ENCODE measurements at regions not wholly inside any gene's neighbourhood (a gene's known extent, or its start where the extent isn't known, plus 50 kb on each side); places are given as distances from the start of the nearest gene placed in this dataset.
"Not testable (repeated sequence)": the region's sequence is repeated elsewhere in the genome, so short reads cannot be mapped to it uniquely, and the experiment has no call there.

- H3K9me3 Mint-ChIP-seq (ENCODE audit: low read depth) = peaks cover 4% of the 10 kb centered on the region
- H3K27ac Mint-ChIP-seq = no peak overlapping the region
- no peaks in the 10 kb centered on the region for H3K36me3 Mint-ChIP-seq (ENCODE audit: insufficient read depth)
- peaks cover 4% of the 10 kb centered on the region for H3K4me1 Mint-ChIP-seq (ENCODE audit: low read depth)
- H3K4me3 Mint-ChIP-seq (ENCODE audit: low read depth) = no peak overlapping the region
- TF ChIP-seq CTCF (IDR thresholded peaks at IDR 0.05; ENCODE audit: unreplicated experiment) = no peak
- DNase-seq (ENCODE audit: low spot score, unreplicated experiment) = no peak
- H3K27me3 Mint-ChIP-seq = no peaks in the 10 kb centered on the region
Measured at GRCh38 chr21:26267389-26267788, 96.8 kb upstream of the APP start.

GRCh38 chr21:26246073-26246472, 75.5 kb upstream of the APP start:
- no peak for TF ChIP-seq CTCF (IDR thresholded peaks at IDR 0.05; ENCODE audit: unreplicated experiment)
- H3K27ac Mint-ChIP-seq = no peak overlapping the region
- no peaks in the 10 kb centered on the region for H3K27me3 Mint-ChIP-seq

GRCh38 chr21:26245428-26245827, 74.9 kb upstream of the APP start:
- no peak overlapping the region for H3K27ac Mint-ChIP-seq
- H3K4me3 Mint-ChIP-seq (ENCODE audit: low read depth) = no peak overlapping the region
- no peaks in the 10 kb centered on the region for H3K4me1 Mint-ChIP-seq (ENCODE audit: low read depth)
- H3K9me3 Mint-ChIP-seq (ENCODE audit: low read depth) = peaks cover 3% of the 10 kb centered on the region
- no peak for TF ChIP-seq CTCF (IDR thresholded peaks at IDR 0.05; ENCODE audit: unreplicated experiment)
- no peaks in the 10 kb centered on the region for H3K27me3 Mint-ChIP-seq
- DNase-seq (ENCODE audit: low spot score, unreplicated experiment) = no peak
- H3K36me3 Mint-ChIP-seq (ENCODE audit: insufficient read depth) = no peaks in the 10 kb centered on the region

More at GRCh38 chr21:26246073-26246472, 75.5 kb upstream of the APP start:
- H3K4me3 Mint-ChIP-seq (ENCODE audit: low read depth) = no peak overlapping the region
- DNase-seq (ENCODE audit: low spot score, unreplicated experiment) = no peak
- peaks cover 3% of the 10 kb centered on the region for H3K9me3 Mint-ChIP-seq (ENCODE audit: low read depth)
- no peaks in the 10 kb centered on the region for H3K36me3 Mint-ChIP-seq (ENCODE audit: insufficient read depth)
- H3K4me1 Mint-ChIP-seq (ENCODE audit: low read depth) = no peaks in the 10 kb centered on the region

- no peaks in the 10 kb centered on the region for H3K36me3 Mint-ChIP-seq (ENCODE audit: insufficient read depth)
- H3K4me3 Mint-ChIP-seq (ENCODE audit: low read depth) = no peak overlapping the region
- H3K27ac Mint-ChIP-seq = no peak overlapping the region
Measured at GRCh38 chr21:26238646-26239045, 68.1 kb upstream of the APP start.

GRCh38 chr21:26236281-26236680, 65.7 kb upstream of the APP start:
- no peak overlapping the region for H3K4me3 Mint-ChIP-seq (ENCODE audit: low read depth)
- no peaks in the 10 kb centered on the region for H3K4me1 Mint-ChIP-seq (ENCODE audit: low read depth)
- no peak for TF ChIP-seq CTCF (IDR thresholded peaks at IDR 0.05; ENCODE audit: unreplicated experiment)
- H3K36me3 Mint-ChIP-seq (ENCODE audit: insufficient read depth) = no peaks in the 10 kb centered on the region
- DNase-seq (ENCODE audit: low spot score, unreplicated experiment) = no peak
- H3K27ac Mint-ChIP-seq = no peak overlapping the region
- H3K27me3 Mint-ChIP-seq = no peaks in the 10 kb centered on the region
- peaks cover 13% of the 10 kb centered on the region for H3K9me3 Mint-ChIP-seq (ENCODE audit: low read depth)

More at GRCh38 chr21:26238646-26239045, 68.1 kb upstream of the APP start:
- Mint-ChIP-seq H3K27me3 (no peaks in the 10 kb centered on the region), H3K4me1 (ENCODE audit: low read depth) (no peaks in the 10 kb centered on the region), H3K9me3 (ENCODE audit: low read depth) (peaks cover 3% of the 10 kb centered on the region)
- DNase-seq (ENCODE audit: low spot score, unreplicated experiment) = no peak
- TF ChIP-seq CTCF (IDR thresholded peaks at IDR 0.05; ENCODE audit: unreplicated experiment) = no peak

- H3K4me3 Mint-ChIP-seq (ENCODE audit: low read depth); H3K27me3 Mint-ChIP-seq; H3K27ac Mint-ChIP-seq; H3K36me3 Mint-ChIP-seq (ENCODE audit: insufficient read depth); H3K4me1 Mint-ChIP-seq (ENCODE audit: low read depth); DNase-seq (ENCODE audit: low spot score, unreplicated experiment): not testable (repeated sequence)
- H3K9me3 Mint-ChIP-seq (ENCODE audit: low read depth) = peaks cover 13% of the 10 kb centered on the region
Measured at GRCh38 chr21:26233297-26233696, 62.7 kb upstream of the APP start.

- not testable (repeated sequence) for H3K27me3 Mint-ChIP-seq; DNase-seq (ENCODE audit: low spot score, unreplicated experiment); H3K4me1 Mint-ChIP-seq (ENCODE audit: low read depth); H3K36me3 Mint-ChIP-seq (ENCODE audit: insufficient read depth); H3K4me3 Mint-ChIP-seq (ENCODE audit: low read depth)
- Mint-ChIP-seq H3K9me3 (ENCODE audit: low read depth) (peaks cover 13% of the 10 kb centered on the region), H3K27ac (peak overlapping the region; percentile 20)
Measured at GRCh38 chr21:26232491-26232890, 61.9 kb upstream of the APP start.
